ENCODE measurements at regions not wholly inside any gene's neighbourhood (a gene's known extent, or its start where the extent isn't known, plus 50 kb on each side); places are given as distances from the start of the nearest gene placed in this dataset.
"Not testable (repeated sequence)": the region's sequence is repeated elsewhere in the genome, so short reads cannot be mapped to it uniquely, and the experiment has no call there.

GRCh38 chr13:76292726-76293125 lies 593.5 kb downstream of the KCTD12 start:
- FAIRE-seq (no peak), DNase-seq (ENCODE audit: insufficient read length, low spot score) (no peak)
- TF ChIP-seq, protein P1, sequence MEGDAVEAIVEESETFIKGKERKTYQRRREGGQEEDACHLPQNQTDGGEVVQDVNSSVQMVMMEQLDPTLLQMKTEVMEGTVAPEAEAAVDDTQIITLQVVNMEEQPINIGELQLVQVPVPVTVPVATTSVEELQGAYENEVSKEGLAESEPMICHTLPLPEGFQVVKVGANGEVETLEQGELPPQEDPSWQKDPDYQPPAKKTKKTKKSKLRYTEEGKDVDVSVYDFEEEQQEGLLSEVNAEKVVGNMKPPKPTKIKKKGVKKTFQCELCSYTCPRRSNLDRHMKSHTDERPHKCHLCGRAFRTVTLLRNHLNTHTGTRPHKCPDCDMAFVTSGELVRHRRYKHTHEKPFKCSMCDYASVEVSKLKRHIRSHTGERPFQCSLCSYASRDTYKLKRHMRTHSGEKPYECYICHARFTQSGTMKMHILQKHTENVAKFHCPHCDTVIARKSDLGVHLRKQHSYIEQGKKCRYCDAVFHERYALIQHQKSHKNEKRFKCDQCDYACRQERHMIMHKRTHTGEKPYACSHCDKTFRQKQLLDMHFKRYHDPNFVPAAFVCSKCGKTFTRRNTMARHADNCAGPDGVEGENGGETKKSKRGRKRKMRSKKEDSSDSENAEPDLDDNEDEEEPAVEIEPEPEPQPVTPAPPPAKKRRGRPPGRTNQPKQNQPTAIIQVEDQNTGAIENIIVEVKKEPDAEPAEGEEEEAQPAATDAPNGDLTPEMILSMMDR (IDR thresholded peaks at IDR 0.05; ENCODE audit: insufficient read depth, missing control alignments) = no peak

DNA sequence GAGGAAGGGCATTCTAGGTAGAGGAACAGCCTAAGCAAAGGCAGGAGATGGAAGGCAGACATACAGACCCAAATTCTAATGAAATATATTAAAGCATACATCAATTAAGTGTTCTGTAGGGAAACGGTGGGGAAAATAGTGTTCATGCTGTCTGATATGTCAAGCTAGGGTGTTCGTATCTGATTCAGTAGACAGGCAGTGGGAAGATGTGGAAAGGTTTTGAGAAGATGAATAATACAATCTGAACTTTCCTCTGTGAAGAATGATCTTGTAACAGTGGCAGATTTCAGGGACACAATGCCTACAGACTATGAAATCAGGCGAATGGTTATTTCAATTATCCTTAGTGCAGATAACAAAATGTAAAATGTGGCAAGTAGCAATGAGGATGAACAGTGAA lies 594.2 kb downstream of the KCTD12 start:
- DNase-seq (ENCODE audit: insufficient read length, low spot score) = no peak
- no peak for FAIRE-seq
- TF ChIP-seq, protein P1 (IDR thresholded peaks at IDR 0.05; ENCODE audit: insufficient read depth, missing control alignments) = no peak

- DNase-seq (ENCODE audit: insufficient read length, low spot score) (no peak), FAIRE-seq (peak; percentile 38)
- TF ChIP-seq, protein P1 (IDR thresholded peaks at IDR 0.05; ENCODE audit: insufficient read depth, missing control alignments) = no peak
These were observed 596.6 kb downstream of the KCTD12 start for GRCh38 chr13:76289558-76289957.

- TF ChIP-seq, protein P1 (IDR thresholded peaks at IDR 0.05; ENCODE audit: insufficient read depth, missing control alignments) = no peak
- DNase-seq (ENCODE audit: insufficient read length, low spot score) (no peak), FAIRE-seq (no peak)
These were observed 600.0 kb downstream of the KCTD12 start for GRCh38 chr13:76286178-76286577.

- DNase-seq (ENCODE audit: insufficient read length, low spot score) (no peak), FAIRE-seq (no peak)
- TF ChIP-seq, protein P1 (IDR thresholded peaks at IDR 0.05; ENCODE audit: insufficient read depth, missing control alignments) = no peak
These were observed 600.7 kb downstream of the KCTD12 start for GRCh38 chr13:76285463-76285862.

DNA sequence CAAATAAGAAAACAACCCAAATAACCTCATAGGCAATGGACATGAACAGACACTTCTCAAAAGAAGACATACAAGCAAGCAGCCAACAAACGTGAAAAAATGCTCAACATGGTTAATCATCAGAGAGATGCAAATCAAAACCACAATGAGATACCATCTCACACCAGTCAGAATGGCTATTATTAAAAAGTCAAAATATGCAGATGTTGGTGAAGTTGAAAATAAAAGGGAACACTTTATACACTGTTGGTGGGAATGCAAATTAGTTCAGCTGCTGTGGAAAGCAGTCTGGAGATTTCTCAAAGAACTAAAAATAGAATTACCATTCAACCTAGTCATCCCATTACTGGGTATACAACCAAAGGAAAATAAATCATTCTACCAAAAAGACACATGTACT lies 606.4 kb downstream of the KCTD12 start:
- FAIRE-seq; DNase-seq (ENCODE audit: insufficient read length, low spot score): not testable (repeated sequence)

- TF ChIP-seq, protein P1 (IDR thresholded peaks at IDR 0.05; ENCODE audit: insufficient read depth, missing control alignments) = no peak
- no peak for FAIRE-seq
- no peak for DNase-seq (ENCODE audit: insufficient read length, low spot score)
These were observed 614.4 kb downstream of the KCTD12 start for GRCh38 chr13:76271728-76272232.

DNA sequence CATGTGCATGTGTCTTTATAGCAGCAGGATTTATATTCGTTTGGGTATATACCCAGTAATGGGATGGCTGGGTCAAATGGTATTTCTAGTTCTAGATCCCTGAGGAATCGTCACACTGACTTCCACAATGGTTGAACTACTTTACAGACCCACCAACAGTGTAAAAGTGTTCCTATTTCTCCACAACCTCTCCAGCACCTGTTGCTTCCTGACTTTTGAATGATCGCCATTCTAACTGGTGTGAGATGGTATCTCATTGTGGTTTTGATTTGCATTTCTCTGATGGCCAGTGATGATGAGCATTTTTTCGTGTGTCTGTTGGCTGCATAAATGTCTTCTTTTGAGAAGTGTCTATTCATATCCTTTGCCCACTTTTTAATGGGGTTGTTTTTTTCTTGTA lies 617.9 kb downstream of the KCTD12 start:
- not testable (repeated sequence) for DNase-seq (ENCODE audit: insufficient read length, low spot score); FAIRE-seq
